Stimulated activated CD4-positive, alpha-beta T cell treated with anti-CD3 and anti-CD28 coated beads, Interleukin-4, amount 100 ng/mL, for 4 hours (primary cell): ENCODE measurements at regions not wholly inside any gene's neighbourhood (a gene's known extent, or its start where the extent isn't known, plus 50 kb on each side); places are given as distances from the start of the nearest gene placed in this dataset.
"Not testable (repeated sequence)": the region's sequence is repeated elsewhere in the genome, so short reads cannot be mapped to it uniquely, and the experiment has no call there.

Experiments
- DNase-seq, 2 experiments: peaks; one replicate each; pipeline ENCODE4 v3.0.0-alpha.2; 2020

- no peak for DNase-seq
Measured at GRCh38 chr13:91228940-91229339, 118.5 kb upstream of the MIR17HG start.

- DNase-seq = no peak
Measured at GRCh38 chr13:91232716-91233115, 114.8 kb upstream of the MIR17HG start.

- DNase-seq = no peak
Measured at GRCh38 chr13:91233291-91233690, 114.2 kb upstream of the MIR17HG start.

- DNase-seq = no peak
Measured at GRCh38 chr13:91236182-91236581, 111.3 kb upstream of the MIR17HG start.

- no peak for DNase-seq
Measured at GRCh38 chr13:91236921-91237320, 110.6 kb upstream of the MIR17HG start.

GRCh38 chr13:91238036-91238435, 109.5 kb upstream of the MIR17HG start:
- no peak for DNase-seq

- no peak for DNase-seq
Measured at GRCh38 chr13:91240341-91240740, 107.1 kb upstream of the MIR17HG start.

GRCh38 chr13:91241221-91241933, 106.1 kb upstream of the MIR17HG start:
- DNase-seq = no peak

GRCh38 chr13:91242652-91243051, 104.8 kb upstream of the MIR17HG start:
- no peak for DNase-seq

GRCh38 chr13:91245288-91245687, 102.2 kb upstream of the MIR17HG start:
- no peak for DNase-seq

- no peak for DNase-seq
Measured at GRCh38 chr13:91247768-91248167, 99.7 kb upstream of the MIR17HG start.

GRCh38 chr13:91248249-91248648, 99.2 kb upstream of the MIR17HG start:
- no peak for DNase-seq

GRCh38 chr13:91249370-91249769, 98.1 kb upstream of the MIR17HG start:
- DNase-seq = no peak

GRCh38 chr13:91249861-91250260, 97.6 kb upstream of the MIR17HG start:
- no peak for DNase-seq

- not testable (repeated sequence) for DNase-seq
Measured at GRCh38 chr13:91251573-91251972, 95.9 kb upstream of the MIR17HG start.

GRCh38 chr13:91264484-91264883, 83.0 kb upstream of the MIR17HG start:
- DNase-seq = no peak

GRCh38 chr13:91269237-91269636, 78.2 kb upstream of the MIR17HG start:
- no peak for DNase-seq

GRCh38 chr13:91270031-91270430, 77.5 kb upstream of the MIR17HG start:
- no peak for DNase-seq

GRCh38 chr13:91272235-91272777, 75.2 kb upstream of the MIR17HG start:
- no peak for DNase-seq

GRCh38 chr13:91273675-91274074, 73.8 kb upstream of the MIR17HG start:
- DNase-seq = no peak

GRCh38 chr13:91277013-91277676, 70.3 kb upstream of the MIR17HG start:
- no peak for DNase-seq

GRCh38 chr13:91278291-91278690, 69.2 kb upstream of the MIR17HG start:
- DNase-seq = no peak

GRCh38 chr13:91278888-91279287, 68.6 kb upstream of the MIR17HG start:
- no peak for DNase-seq

GRCh38 chr13:91280801-91281200, 66.7 kb upstream of the MIR17HG start:
- no peak for DNase-seq
